HEK293T (cell line): ENCODE measurements at regions not wholly inside any gene's neighbourhood (a gene's known extent, or its start where the extent isn't known, plus 50 kb on each side); places are given as distances from the start of the nearest gene placed in this dataset.
"Not testable (repeated sequence)": the region's sequence is repeated elsewhere in the genome, so short reads cannot be mapped to it uniquely, and the experiment has no call there.

ENCODE experiments used
- CTCF ChIA-PET: fragments of 350-600 bp; formaldehyde crosslinking; extraction: SDS; loops from one replicate; lab custom pipeline; 2021; ENCODE audit warnings: antibody characterized with exemption, inconsistent platforms; lab: Yijun Ruan, JAX
- POLR2A ChIA-PET: fragments of 350-600 bp; formaldehyde crosslinking; extraction: SDS; loops from one replicate; lab custom pipeline; 2020; ENCODE audit warnings: antibody characterized with exemption, inconsistent platforms; lab: Yijun Ruan, JAX
- DNase-seq: peaks from one replicate; pipeline ENCODE4 v3.0.0; 2012; ENCODE audit warnings: mixed read lengths; ENCODE audit errors: extremely low spot score
- ARNT ChIP-seq: fragments of 450-650 bp; IDR thresholded peaks from 2 replicates; pipeline ENCODE4 v1.6.1; 2017; ENCODE audit warnings: mild to moderate bottlenecking
- BHLHE40 ChIP-seq: fragments of 450-650 bp; IDR thresholded peaks from 2 replicates; pipeline ENCODE4 v1.6.1; 2016; ENCODE audit warnings: mild to moderate bottlenecking, moderate library complexity, borderline replicate concordance
- CTBP1 ChIP-seq: fragments of 450-650 bp; IDR thresholded peaks from 2 replicates; pipeline ENCODE4 v1.6.1; 2016; ENCODE audit warnings: borderline replicate concordance
- ELF4 ChIP-seq: fragments of 450-650 bp; IDR thresholded peaks from 2 replicates; pipeline ENCODE4 v1.6.1; 2017; ENCODE audit warnings: antibody characterized with exemption
- FOXA1 ChIP-seq: fragments of 450-650 bp; IDR thresholded peaks from 2 replicates; pipeline ENCODE4 v1.6.1; 2016; ENCODE audit warnings: mild to moderate bottlenecking
- FOXK2 ChIP-seq: fragments of 450-650 bp; IDR thresholded peaks from 2 replicates; pipeline ENCODE4 v1.6.1; 2016; ENCODE audit warnings: mild to moderate bottlenecking
- FOXM1 ChIP-seq: fragments of 450-650 bp; IDR thresholded peaks from 2 replicates; pipeline ENCODE4 v1.6.1; 2017; ENCODE audit warnings: mild to moderate bottlenecking, borderline replicate concordance
- HDGF ChIP-seq: fragments of 450-650 bp; IDR thresholded peaks from 2 replicates; pipeline ENCODE4 v1.6.1; 2017; ENCODE audit warnings: antibody characterized with exemption, borderline replicate concordance
- L3MBTL2 ChIP-seq: fragments of 450-650 bp; conservative IDR thresholded peaks from 2 replicates; pipeline ENCODE4 v1.6.1; 2016; ENCODE audit warnings: mild to moderate bottlenecking
- LEF1 ChIP-seq: fragments of 450-650 bp; IDR thresholded peaks from 2 replicates; pipeline ENCODE4 v1.6.1; 2017; ENCODE audit warnings: mild to moderate bottlenecking, borderline replicate concordance
- NFRKB ChIP-seq: fragments of 450-650 bp; IDR thresholded peaks from 2 replicates; pipeline ENCODE4 v1.6.1; 2016; ENCODE audit warnings: mild to moderate bottlenecking, moderate library complexity
- PKNOX1 ChIP-seq: fragments of 450-650 bp; IDR thresholded peaks from 2 replicates; pipeline ENCODE4 v1.6.1; 2016
- SP1 ChIP-seq: fragments of 450-650 bp; IDR thresholded peaks from 2 replicates; pipeline ENCODE4 v1.6.1; 2017
- SUZ12 ChIP-seq: fragments of 450-650 bp; IDR thresholded peaks from 2 replicates; pipeline ENCODE4 v1.6.1; 2016; ENCODE audit warnings: mild to moderate bottlenecking
- TARDBP ChIP-seq: fragments of 450-650 bp; IDR thresholded peaks from 2 replicates; pipeline ENCODE4 v1.6.1; 2016
- ZNF384 ChIP-seq: fragments of 450-650 bp; IDR thresholded peaks from 2 replicates; pipeline ENCODE4 v1.6.1; 2016

GRCh38 chr1:65083263-65083896, 64.6 kb upstream of the AK4 start:
- DNase-seq = no peak
- ChIA-PET CTCF (no interaction called here), POLR2A (no interaction called here)
- TF ChIP-seq BHLHE40 = no peak
- no peak for TF ChIP-seq SUZ12
- TF ChIP-seq FOXK2 = no peak
- TF ChIP-seq L3MBTL2 = no peak
- no peak for TF ChIP-seq NFRKB
- TF ChIP-seq PKNOX1 = no peak
- TF ChIP-seq LEF1 = no peak
- no peak for TF ChIP-seq ZNF384
- TF ChIP-seq CTBP1 = no peak
- no peak for TF ChIP-seq ELF4
- TF ChIP-seq TARDBP = no peak
- TF ChIP-seq FOXM1 = no peak

GRCh38 chr1:65084066-65084465, 63.9 kb upstream of the AK4 start:
- TF ChIP-seq FOXM1 (no peak), L3MBTL2 (no peak), ELF4 (no peak), FOXK2 (no peak), CTBP1 (no peak), TARDBP (no peak), NFRKB (no peak), SUZ12 (no peak)
- POLR2A ChIA-PET = no interaction called here
- CTCF ChIA-PET = no interaction called here
- DNase-seq = no peak

- POLR2A ChIA-PET, DNase-seq, CTCF ChIA-PET: not testable (repeated sequence)
Observed at GRCh38 chr1:65087519-65087918, 60.5 kb upstream of the AK4 start.

- ChIA-PET POLR2A (no interaction called here), CTCF (interaction anchor here (0.5 kb wide), 1 partner anchor 369 kb away, joined by 6 read pairs; no protein-coding TSS in a partner anchor)
- no peak for TF ChIP-seq SP1
- no peak for TF ChIP-seq ARNT
- TF ChIP-seq ZNF384 = no peak
- no peak for TF ChIP-seq LEF1
- TF ChIP-seq FOXM1 = no peak
- no peak for TF ChIP-seq FOXK2
- no peak for TF ChIP-seq L3MBTL2
- TF ChIP-seq PKNOX1 = no peak
- TF ChIP-seq SUZ12 = no peak
- no peak for TF ChIP-seq CTBP1
- TF ChIP-seq NFRKB = no peak
- no peak for TF ChIP-seq ELF4
- TF ChIP-seq FOXA1 = no peak
- no peak for DNase-seq
Observed at GRCh38 chr1:65090406-65090805, 57.6 kb upstream of the AK4 start.

- POLR2A ChIA-PET = no interaction called here
- CTCF ChIA-PET = no interaction called here
- TF ChIP-seq LEF1 (no peak), PKNOX1 (no peak), FOXM1 (no peak), SUZ12 (no peak), NFRKB (no peak), FOXK2 (no peak), SP1 (no peak), TARDBP (no peak), ARNT (no peak), FOXA1 (no peak), L3MBTL2 (no peak), HDGF (no peak), CTBP1 (no peak), ZNF384 (no peak), ELF4 (no peak), BHLHE40 (no peak)
- no peak for DNase-seq
Observed at GRCh38 chr1:65092691-65093090, 55.3 kb upstream of the AK4 start.

GRCh38 chr1:65097076-65097475, 50.9 kb upstream of the AK4 start:
- no peak for TF ChIP-seq NFRKB
- TF ChIP-seq TARDBP = no peak
- no peak for TF ChIP-seq SUZ12
- TF ChIP-seq FOXA1 = no peak
- no peak for TF ChIP-seq SP1
- TF ChIP-seq L3MBTL2 = no peak
- no peak for TF ChIP-seq FOXK2
- TF ChIP-seq FOXM1 = no peak
- TF ChIP-seq PKNOX1 = no peak
- TF ChIP-seq ELF4 = no peak
- TF ChIP-seq ZNF384 = no peak
- TF ChIP-seq ARNT = no peak
- no peak for TF ChIP-seq HDGF
- no peak for DNase-seq
- ChIA-PET CTCF (interaction anchor here (0.7 kb wide), 1 partner anchor 54 kb away, joined by 3 read pairs; no protein-coding TSS in a partner anchor), POLR2A (no interaction called here)
